ENCODE measurements at regions not wholly inside any gene's neighbourhood (a gene's known extent, or its start where the extent isn't known, plus 50 kb on each side); places are given as distances from the start of the nearest gene placed in this dataset.

- WGBS, 2 donors: 51 to 59% methylated on average over 2 of the region's 2 CpGs
- H3K27ac ChIP-seq (ENCODE audit: low read depth in 1 of 2, low read length in 2 of 2): no peak overlapping the region
- H3K36me3 ChIP-seq (ENCODE audit: control insufficient read depth in 1 of 2, insufficient read depth in 2 of 2, low read length in 1 of 2): no peaks in the 10 kb centered on the region
- no peaks in the 10 kb centered on the region for H3K27me3 ChIP-seq (ENCODE audit: control insufficient read depth in 1 of 2, insufficient read depth in 2 of 2, low read length in 1 of 2)
- ATAC-seq (ENCODE audit: low FRiP score): no peak
- intact Hi-C loops (cut with DNase I): no loop called here
- no peaks in the 10 kb centered on the region for H3K9me3 ChIP-seq (ENCODE audit: control insufficient read depth, low read length)
- no peaks in the 10 kb centered on the region for H3K4me1 ChIP-seq (ENCODE audit: control insufficient read depth in 1 of 2, insufficient read depth in 2 of 2, low read length in 2 of 2)
- DNase-seq: no peak
- no peak overlapping the region for H3K4me3 ChIP-seq (ENCODE audit: low read length in 2 of 2)
These were observed 2689.2 kb downstream of the PCDH9 start for GRCh38 chr13:64540976-64541375.

- ATAC-seq (ENCODE audit: low FRiP score) (no peak), DNase-seq (no peak)
- Histone ChIP-seq H3K4me3 (ENCODE audit: low read length in 2 of 2) (no peak overlapping the region), H3K27me3 (ENCODE audit: control insufficient read depth in 1 of 2, insufficient read depth in 2 of 2, low read length in 1 of 2) (no peaks in the 10 kb centered on the region), H3K4me1 (ENCODE audit: control insufficient read depth in 1 of 2, insufficient read depth in 2 of 2, low read length in 2 of 2) (no peaks in the 10 kb centered on the region), H3K9me3 (ENCODE audit: control insufficient read depth, low read length) (no peaks in the 10 kb centered on the region), H3K36me3 (ENCODE audit: control insufficient read depth in 1 of 2, insufficient read depth in 2 of 2, low read length in 1 of 2) (no peaks in the 10 kb centered on the region), H3K27ac (ENCODE audit: low read depth in 1 of 2, low read length in 2 of 2) (no peak overlapping the region)
- intact Hi-C loops (cut with DNase I): no loop called here
- WGBS, 2 donors: 96 to 97% methylated on average over 2 of the region's 2 CpGs
These were observed 2689.7 kb downstream of the PCDH9 start for GRCh38 chr13:64540468-64540867.

- Histone ChIP-seq H3K4me3 (ENCODE audit: low read length in 2 of 2) (no peak overlapping the region), H3K27me3 (ENCODE audit: control insufficient read depth in 1 of 2, insufficient read depth in 2 of 2, low read length in 1 of 2) (no peaks in the 10 kb centered on the region), H3K36me3 (ENCODE audit: control insufficient read depth in 1 of 2, insufficient read depth in 2 of 2, low read length in 1 of 2) (no peaks in the 10 kb centered on the region), H3K27ac (ENCODE audit: low read depth in 1 of 2, low read length in 2 of 2) (no peak overlapping the region), H3K4me1 (ENCODE audit: control insufficient read depth in 1 of 2, insufficient read depth in 2 of 2, low read length in 2 of 2) (no peaks in the 10 kb centered on the region), H3K9me3 (ENCODE audit: control insufficient read depth, low read length) (no peaks in the 10 kb centered on the region)
- intact Hi-C loops (cut with DNase I): no loop called here
- no peak for ATAC-seq (ENCODE audit: low FRiP score)
- no peak for DNase-seq
- 98 to 100% methylated on average over 2 of the region's 2 CpGs for WGBS, 2 donors
These were observed 2691.4 kb downstream of the PCDH9 start for GRCh38 chr13:64538711-64539110.

DNA sequence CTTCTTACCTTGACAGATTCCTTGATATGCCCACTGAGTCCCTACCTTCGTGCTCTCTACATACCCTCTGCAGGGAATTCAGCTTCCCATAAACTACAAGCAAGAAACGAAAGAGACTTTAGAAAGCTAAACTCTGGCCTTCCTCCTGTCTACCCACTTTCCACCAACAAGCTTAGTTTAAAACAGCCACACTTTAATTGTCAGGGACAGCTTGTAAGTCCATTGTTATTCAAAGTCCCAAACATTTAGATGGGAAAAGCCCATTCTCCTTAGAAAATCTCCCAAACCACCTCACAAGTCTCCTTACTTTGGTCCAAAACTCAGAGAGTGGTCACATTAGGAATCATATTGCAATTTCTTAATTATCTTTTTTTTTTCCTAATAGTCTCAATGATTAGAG, 2695.8 kb downstream of the PCDH9 start:
- no peak for DNase-seq

GRCh38 chr13:64531400-64531799, 2698.7 kb downstream of the PCDH9 start:
- intact Hi-C loops (cut with DNase I): no loop called here
- Histone ChIP-seq H3K4me1 (ENCODE audit: control insufficient read depth in 1 of 2, insufficient read depth in 2 of 2, low read length in 2 of 2) (no peaks in the 10 kb centered on the region), H3K4me3 (ENCODE audit: low read length in 2 of 2) (no peak overlapping the region), H3K27me3 (ENCODE audit: control insufficient read depth in 1 of 2, insufficient read depth in 2 of 2, low read length in 1 of 2) (no peaks in the 10 kb centered on the region), H3K27ac (ENCODE audit: low read depth in 1 of 2, low read length in 2 of 2) (no peak overlapping the region), H3K9me3 (ENCODE audit: control insufficient read depth, low read length) (peaks cover 1% of the 10 kb centered on the region), H3K36me3 (ENCODE audit: control insufficient read depth in 1 of 2, insufficient read depth in 2 of 2, low read length in 1 of 2) (no peaks in the 10 kb centered on the region)
- ATAC-seq (ENCODE audit: low FRiP score) (no peak), DNase-seq (no peak)
- WGBS, 2 donors: 84 to 86% methylated on average over 4 of the region's 4 CpGs

More for the DNA sequence above, 2695.8 kb downstream of the PCDH9 start:
- no peaks in the 10 kb centered on the region for H3K4me1 ChIP-seq (ENCODE audit: control insufficient read depth in 1 of 2, insufficient read depth in 2 of 2, low read length in 2 of 2)
- no peaks in the 10 kb centered on the region for H3K36me3 ChIP-seq (ENCODE audit: control insufficient read depth in 1 of 2, insufficient read depth in 2 of 2, low read length in 1 of 2)
- no peak for ATAC-seq (ENCODE audit: low FRiP score)
- no peak overlapping the region for H3K4me3 ChIP-seq (ENCODE audit: low read length in 2 of 2)
- no peak overlapping the region for H3K27ac ChIP-seq (ENCODE audit: low read depth in 1 of 2, low read length in 2 of 2)
- no peaks in the 10 kb centered on the region for H3K27me3 ChIP-seq (ENCODE audit: control insufficient read depth in 1 of 2, insufficient read depth in 2 of 2, low read length in 1 of 2)
- intact Hi-C loops (cut with DNase I): no loop called here
- 84 to 89% methylated on average over 2 of the region's 2 CpGs for WGBS, 2 donors
- H3K9me3 ChIP-seq (ENCODE audit: control insufficient read depth, low read length): peaks cover 1% of the 10 kb centered on the region

- no peaks in the 10 kb centered on the region for H3K36me3 ChIP-seq (ENCODE audit: control insufficient read depth in 1 of 2, insufficient read depth in 2 of 2, low read length in 1 of 2)
- no peak overlapping the region for H3K27ac ChIP-seq (ENCODE audit: low read depth in 1 of 2, low read length in 2 of 2)
- peaks cover 3% of the 10 kb centered on the region for H3K9me3 ChIP-seq (ENCODE audit: control insufficient read depth, low read length)
- DNase-seq (no peak), ATAC-seq (ENCODE audit: low FRiP score) (no peak)
- H3K27me3 ChIP-seq (ENCODE audit: control insufficient read depth in 1 of 2, insufficient read depth in 2 of 2, low read length in 1 of 2): no peaks in the 10 kb centered on the region
- WGBS, 2 donors: 85 to 95% methylated on average over 2 of the region's 2 CpGs
- intact Hi-C loops (cut with DNase I): no loop called here
- H3K4me1 ChIP-seq (ENCODE audit: control insufficient read depth in 1 of 2, insufficient read depth in 2 of 2, low read length in 2 of 2): no peaks in the 10 kb centered on the region
- H3K4me3 ChIP-seq (ENCODE audit: low read length in 2 of 2): no peak overlapping the region
These were observed 2700.2 kb downstream of the PCDH9 start for GRCh38 chr13:64529874-64530485.

- H3K4me3 ChIP-seq (ENCODE audit: low read length in 2 of 2): no peak overlapping the region
- peaks cover 3% of the 10 kb centered on the region for H3K9me3 ChIP-seq (ENCODE audit: control insufficient read depth, low read length)
- H3K36me3 ChIP-seq (ENCODE audit: control insufficient read depth in 1 of 2, insufficient read depth in 2 of 2, low read length in 1 of 2): no peaks in the 10 kb centered on the region
- ATAC-seq (ENCODE audit: low FRiP score) (no peak), DNase-seq (no peak)
- no peaks in the 10 kb centered on the region for H3K4me1 ChIP-seq (ENCODE audit: control insufficient read depth in 1 of 2, insufficient read depth in 2 of 2, low read length in 2 of 2)
- H3K27me3 ChIP-seq (ENCODE audit: control insufficient read depth in 1 of 2, insufficient read depth in 2 of 2, low read length in 1 of 2): no peaks in the 10 kb centered on the region
- intact Hi-C loops (cut with DNase I): no loop called here
- H3K27ac ChIP-seq (ENCODE audit: low read depth in 1 of 2, low read length in 2 of 2): no peak overlapping the region
- WGBS, 2 donors: 44 to 52% methylated on average over 1 of the region's 1 CpG
These were observed 2701.3 kb downstream of the PCDH9 start for GRCh38 chr13:64528838-64529237.

DNA sequence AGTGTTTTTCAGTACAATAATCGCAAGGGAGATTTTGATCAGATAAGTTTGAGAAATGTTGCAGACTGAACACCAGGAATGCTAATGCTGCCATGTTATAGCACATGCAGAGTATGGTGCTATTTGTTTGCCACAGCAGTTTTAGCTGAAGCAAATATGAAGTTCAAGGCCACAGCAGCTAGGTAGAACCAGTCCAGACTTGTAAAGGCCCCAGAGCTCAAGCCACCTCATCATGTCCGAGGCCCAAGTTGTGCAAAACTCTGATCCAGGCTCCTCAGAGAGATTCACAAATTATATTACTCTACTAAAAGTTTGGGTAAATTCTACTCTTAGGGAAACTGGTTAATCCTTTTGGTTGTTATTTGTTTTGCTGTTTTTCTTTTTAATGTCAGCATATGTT, 2702.6 kb downstream of the PCDH9 start:
- ATAC-seq (ENCODE audit: low FRiP score) (no peak), DNase-seq (no peak)
- Histone ChIP-seq H3K4me3 (ENCODE audit: low read length in 2 of 2) (no peak overlapping the region), H3K27ac (ENCODE audit: low read depth in 1 of 2, low read length in 2 of 2) (no peak overlapping the region), H3K9me3 (ENCODE audit: control insufficient read depth, low read length) (peaks cover 3% of the 10 kb centered on the region), H3K27me3 (ENCODE audit: control insufficient read depth in 1 of 2, insufficient read depth in 2 of 2, low read length in 1 of 2) (no peaks in the 10 kb centered on the region), H3K36me3 (ENCODE audit: control insufficient read depth in 1 of 2, insufficient read depth in 2 of 2, low read length in 1 of 2) (no peaks in the 10 kb centered on the region), H3K4me1 (ENCODE audit: control insufficient read depth in 1 of 2, insufficient read depth in 2 of 2, low read length in 2 of 2) (no peaks in the 10 kb centered on the region)
- intact Hi-C loops (cut with DNase I): no loop called here
- 85 to 91% methylated on average over 2 of the region's 2 CpGs for WGBS, 2 donors

- no peak overlapping the region for H3K27ac ChIP-seq (ENCODE audit: low read depth in 1 of 2, low read length in 2 of 2)
- no peak for ATAC-seq (ENCODE audit: low FRiP score)
- 93 to 94% methylated on average over 15 of the region's 15 CpGs for WGBS, 2 donors
- H3K4me3 ChIP-seq (ENCODE audit: low read length in 2 of 2): no peak overlapping the region
- H3K4me1 ChIP-seq (ENCODE audit: control insufficient read depth in 1 of 2, insufficient read depth in 2 of 2, low read length in 2 of 2): no peaks in the 10 kb centered on the region
- no peaks in the 10 kb centered on the region for H3K27me3 ChIP-seq (ENCODE audit: control insufficient read depth in 1 of 2, insufficient read depth in 2 of 2, low read length in 1 of 2)
- H3K36me3 ChIP-seq (ENCODE audit: control insufficient read depth in 1 of 2, insufficient read depth in 2 of 2, low read length in 1 of 2): no peaks in the 10 kb centered on the region
- peak in 1 of 2 donors; percentile 63 for DNase-seq
- peaks cover 2% of the 10 kb centered on the region for H3K9me3 ChIP-seq (ENCODE audit: control insufficient read depth, low read length)
- intact Hi-C loops (cut with DNase I): no loop called here
These were observed 2704.4 kb downstream of the PCDH9 start for GRCh38 chr13:64525687-64526086.
